Activated CD4-positive, CD25-positive, alpha-beta regulatory T cell treated with anti-CD3 and anti-CD28 coated beads, Interleukin-2, amount 50 U/mL, for 16 hours (primary cell): ENCODE measurements at regions not wholly inside any gene's neighbourhood (a gene's known extent, or its start where the extent isn't known, plus 50 kb on each side); places are given as distances from the start of the nearest gene placed in this dataset.

Source experiments
- DNase-seq: peaks from one replicate; pipeline ENCODE4 v3.0.0-alpha.2; 2020; ENCODE audit warnings: low read depth, low spot score

GRCh38 chr9:105912863-105913516, 218.6 kb downstream of the TMEM38B start:
- no peak for DNase-seq

GRCh38 chr9:105921057-105921726, 226.9 kb downstream of the TMEM38B start:
- no peak for DNase-seq

GRCh38 chr9:105928416-105928815, 234.1 kb downstream of the TMEM38B start:
- DNase-seq, result no peak

GRCh38 chr9:105930011-105930627, 235.8 kb downstream of the TMEM38B start:
- DNase-seq, result no peak

- DNase-seq, result no peak
These were observed 237.9 kb downstream of the TMEM38B start for GRCh38 chr9:105932276-105932675.

GRCh38 chr9:105950448-105950847, 256.1 kb downstream of the TMEM38B start:
- DNase-seq, result no peak

- DNase-seq, result no peak
These were observed 256.6 kb downstream of the TMEM38B start for GRCh38 chr9:105950894-105951293.

- DNase-seq, result no peak
These were observed 260.2 kb downstream of the TMEM38B start for GRCh38 chr9:105954517-105954916.

GRCh38 chr9:105957830-105958229, 263.5 kb downstream of the TMEM38B start:
- no peak for DNase-seq

GRCh38 chr9:105958587-105958986, 264.2 kb downstream of the TMEM38B start:
- no peak for DNase-seq

GRCh38 chr9:105959531-105959930, 265.2 kb downstream of the TMEM38B start:
- no peak for DNase-seq

- DNase-seq, result no peak
These were observed 269.2 kb downstream of the TMEM38B start for GRCh38 chr9:105963343-105964099.

- DNase-seq, result no peak
These were observed 269.8 kb downstream of the TMEM38B start for GRCh38 chr9:105964156-105964555.

GRCh38 chr9:105966834-105967233, 272.5 kb downstream of the TMEM38B start:
- DNase-seq, result no peak

GRCh38 chr9:105967248-105967647, 272.9 kb downstream of the TMEM38B start:
- no peak for DNase-seq

GRCh38 chr9:105967797-105968196, 273.5 kb downstream of the TMEM38B start:
- no peak for DNase-seq

GRCh38 chr9:105968811-105969466, 274.6 kb downstream of the TMEM38B start:
- no peak for DNase-seq

GRCh38 chr9:105969636-105970035, 275.3 kb downstream of the TMEM38B start:
- DNase-seq, result no peak

- no peak for DNase-seq
These were observed 277.6 kb downstream of the TMEM38B start for GRCh38 chr9:105971986-105972385.

GRCh38 chr9:105972466-105973204, 278.3 kb downstream of the TMEM38B start:
- DNase-seq, result no peak

GRCh38 chr9:105973951-105974351, 279.6 kb downstream of the TMEM38B start:
- no peak for DNase-seq
